BE2C (cell line): ENCODE measurements at regions not wholly inside any gene's neighbourhood (a gene's known extent, or its start where the extent isn't known, plus 50 kb on each side); places are given as distances from the start of the nearest gene placed in this dataset.

Experiments used
- DNase-seq: peaks from one replicate; pipeline ENCODE4 v3.0.0-alpha.2; 2020
- H3K27me3 ChIP-seq: fragments of 250-450 bp; sonication (Bioruptor Pico); 2 replicates; pipeline ENCODE4 v1.5.1; 2020; ENCODE audit warnings: mild to moderate bottlenecking
- H3K36me3 ChIP-seq: fragments of 250-450 bp; sonication (Bioruptor Pico); 2 replicates; pipeline ENCODE4 v1.5.1; 2020; ENCODE audit warnings: mild to moderate bottlenecking
- H3K4me1 ChIP-seq: fragments of 250-450 bp; sonication (Bioruptor Pico); 2 replicates; pipeline ENCODE4 v1.5.1; 2020
- H3K4me3 ChIP-seq: 2 replicates; pipeline ENCODE4 v1.5.1; 2011; ENCODE audit warnings: low read depth, low read length
- H3K9me3 ChIP-seq: fragments of 250-450 bp; sonication (Bioruptor Pico); 2 replicates; pipeline ENCODE4 v1.5.1; 2020
- TF ChIP-seq, protein P1 (sequence below): IDR thresholded peaks from 2 replicates; pipeline ENCODE4 v1.5.1; 2012; ENCODE audit warnings: mild to moderate bottlenecking, low read depth, low read length

DNA sequence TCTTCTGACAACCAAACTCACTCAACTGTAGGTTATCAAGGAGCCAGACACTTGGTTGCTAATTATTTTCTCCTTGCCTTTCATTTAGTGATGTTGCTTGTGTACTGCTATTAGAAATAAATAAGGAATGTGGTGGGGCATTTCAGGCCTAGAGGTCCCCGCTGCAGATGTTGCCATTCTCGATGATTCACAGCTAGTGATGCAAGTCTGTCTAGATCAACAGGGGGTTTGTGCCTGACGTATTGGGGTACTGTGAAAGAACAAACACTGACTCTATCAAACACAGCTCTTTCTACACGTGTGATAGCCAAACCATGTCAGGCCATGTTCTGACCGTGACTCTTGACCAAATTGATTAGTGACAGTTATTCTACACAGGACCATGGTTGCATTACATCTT is 144.7 kb downstream of the OSTF1 start:
- Histone ChIP-seq H3K9me3 (no peaks in the 10 kb centered on the region), H3K27me3 (no peaks in the 10 kb centered on the region), H3K36me3 (no peaks in the 10 kb centered on the region), H3K4me3 (no peak overlapping the region), H3K4me1 (no peaks in the 10 kb centered on the region)
- DNase-seq, result no peak
- TF ChIP-seq, protein P1, sequence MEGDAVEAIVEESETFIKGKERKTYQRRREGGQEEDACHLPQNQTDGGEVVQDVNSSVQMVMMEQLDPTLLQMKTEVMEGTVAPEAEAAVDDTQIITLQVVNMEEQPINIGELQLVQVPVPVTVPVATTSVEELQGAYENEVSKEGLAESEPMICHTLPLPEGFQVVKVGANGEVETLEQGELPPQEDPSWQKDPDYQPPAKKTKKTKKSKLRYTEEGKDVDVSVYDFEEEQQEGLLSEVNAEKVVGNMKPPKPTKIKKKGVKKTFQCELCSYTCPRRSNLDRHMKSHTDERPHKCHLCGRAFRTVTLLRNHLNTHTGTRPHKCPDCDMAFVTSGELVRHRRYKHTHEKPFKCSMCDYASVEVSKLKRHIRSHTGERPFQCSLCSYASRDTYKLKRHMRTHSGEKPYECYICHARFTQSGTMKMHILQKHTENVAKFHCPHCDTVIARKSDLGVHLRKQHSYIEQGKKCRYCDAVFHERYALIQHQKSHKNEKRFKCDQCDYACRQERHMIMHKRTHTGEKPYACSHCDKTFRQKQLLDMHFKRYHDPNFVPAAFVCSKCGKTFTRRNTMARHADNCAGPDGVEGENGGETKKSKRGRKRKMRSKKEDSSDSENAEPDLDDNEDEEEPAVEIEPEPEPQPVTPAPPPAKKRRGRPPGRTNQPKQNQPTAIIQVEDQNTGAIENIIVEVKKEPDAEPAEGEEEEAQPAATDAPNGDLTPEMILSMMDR, result no peak

DNA sequence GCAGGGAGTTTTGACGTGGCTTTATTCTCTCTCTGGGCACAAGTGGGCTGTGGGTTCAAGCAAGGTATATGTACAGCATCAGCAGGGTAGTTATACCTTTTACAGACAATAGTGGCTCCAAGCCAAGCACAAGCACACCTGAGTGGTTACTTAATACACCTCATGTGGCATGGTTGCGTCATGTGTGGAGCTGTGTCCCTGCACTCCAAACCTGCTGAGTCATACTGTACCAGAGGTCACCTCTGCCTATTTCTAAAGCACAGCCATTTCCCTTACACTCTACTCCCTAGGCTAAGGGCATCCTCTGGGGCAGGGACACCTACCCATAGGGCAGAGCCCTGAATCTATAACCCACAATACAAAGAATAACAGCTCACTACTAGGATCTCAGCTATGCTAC is 147.3 kb downstream of the OSTF1 start:
- TF ChIP-seq, protein P1, result no peak
- Histone ChIP-seq H3K9me3 (no peaks in the 10 kb centered on the region), H3K27me3 (no peaks in the 10 kb centered on the region), H3K4me1 (no peaks in the 10 kb centered on the region), H3K36me3 (no peaks in the 10 kb centered on the region), H3K4me3 (no peak overlapping the region)
- no peak for DNase-seq

DNA sequence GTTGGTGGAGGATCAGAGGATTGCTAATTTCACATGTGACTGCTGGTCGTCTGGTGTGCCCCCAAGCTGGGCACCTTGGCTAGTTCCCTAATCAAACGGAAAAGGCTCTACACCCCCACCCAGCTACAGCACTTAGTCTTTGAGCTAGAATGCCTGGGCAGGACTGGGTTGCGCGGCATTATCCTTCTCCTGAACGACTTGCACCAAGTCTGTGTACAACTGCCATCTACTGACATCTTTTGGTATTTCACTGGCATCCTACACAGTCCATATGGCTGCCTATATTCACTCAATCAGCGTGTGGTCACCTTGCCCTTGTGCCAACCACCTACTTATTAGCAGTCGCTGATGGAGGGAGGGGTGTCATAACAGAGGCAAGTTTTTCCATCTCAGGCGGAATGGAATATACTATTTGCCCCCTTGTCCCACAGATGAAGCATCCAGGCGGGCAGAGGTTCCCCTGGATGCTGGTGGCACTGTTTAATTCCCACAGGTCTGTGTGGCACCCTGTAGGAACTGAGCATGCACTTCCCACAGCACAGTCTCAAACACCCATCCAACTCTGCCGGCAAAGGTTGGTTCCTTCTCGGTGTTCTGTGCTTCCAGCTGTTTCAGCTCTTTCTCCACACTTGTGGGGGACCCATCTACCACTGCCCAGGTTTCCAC is 150.1 kb downstream of the OSTF1 start:
- Histone ChIP-seq H3K9me3 (no peaks in the 10 kb centered on the region), H3K36me3 (no peaks in the 10 kb centered on the region), H3K27me3 (no peaks in the 10 kb centered on the region), H3K4me1 (no peaks in the 10 kb centered on the region), H3K4me3 (no peak overlapping the region)
- TF ChIP-seq, protein P1, result peak; percentile 67
- peak; percentile 58 for DNase-seq

DNA sequence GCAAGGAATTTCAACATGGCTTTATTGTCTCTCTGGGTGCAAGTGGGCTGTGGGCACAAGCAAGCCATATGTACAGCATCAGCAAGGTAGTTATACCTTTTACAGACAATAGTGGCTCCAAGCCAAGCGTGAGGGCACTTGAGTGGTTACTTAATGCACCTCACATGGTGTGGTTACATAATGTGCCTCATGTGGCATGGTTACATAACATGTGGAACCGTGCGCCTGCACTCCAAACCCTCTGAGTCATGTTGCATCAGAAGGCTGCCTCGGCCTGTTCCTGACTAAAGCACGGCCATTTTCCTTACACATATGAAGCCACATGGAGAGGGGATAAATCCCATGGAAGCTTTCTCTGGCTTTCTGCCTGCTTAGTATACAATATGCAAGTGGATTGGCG is 150.9 kb downstream of the OSTF1 start:
- TF ChIP-seq, protein P1, result no peak
- H3K9me3 ChIP-seq, result no peaks in the 10 kb centered on the region
- no peak overlapping the region for H3K4me3 ChIP-seq
- no peaks in the 10 kb centered on the region for H3K36me3 ChIP-seq
- DNase-seq, result peak; percentile 13
- H3K4me1 ChIP-seq, result no peaks in the 10 kb centered on the region
- no peaks in the 10 kb centered on the region for H3K27me3 ChIP-seq

DNA sequence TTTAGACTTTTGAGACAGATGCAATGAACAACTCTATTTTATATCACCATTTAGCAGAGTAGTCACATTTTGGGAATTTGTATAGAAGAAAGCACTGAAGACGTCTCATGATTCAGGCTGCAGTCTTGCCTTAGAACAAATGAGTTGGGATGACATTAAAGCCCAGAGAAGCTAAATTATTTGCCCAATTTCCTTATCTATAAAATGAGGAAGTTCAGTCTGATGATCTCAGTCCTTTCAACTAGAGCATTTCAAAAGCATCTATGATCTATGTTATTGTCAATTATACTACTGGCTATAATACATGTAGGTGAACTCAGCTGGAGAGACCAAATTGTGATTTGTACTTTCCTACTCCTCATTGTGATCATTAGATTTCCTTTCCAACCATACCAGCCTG is 154.1 kb downstream of the OSTF1 start:
- Histone ChIP-seq H3K4me3 (no peak overlapping the region), H3K4me1 (no peaks in the 10 kb centered on the region), H3K27me3 (no peaks in the 10 kb centered on the region), H3K36me3 (no peaks in the 10 kb centered on the region), H3K9me3 (no peaks in the 10 kb centered on the region)
- no peak for DNase-seq
- TF ChIP-seq, protein P1, result no peak

DNA sequence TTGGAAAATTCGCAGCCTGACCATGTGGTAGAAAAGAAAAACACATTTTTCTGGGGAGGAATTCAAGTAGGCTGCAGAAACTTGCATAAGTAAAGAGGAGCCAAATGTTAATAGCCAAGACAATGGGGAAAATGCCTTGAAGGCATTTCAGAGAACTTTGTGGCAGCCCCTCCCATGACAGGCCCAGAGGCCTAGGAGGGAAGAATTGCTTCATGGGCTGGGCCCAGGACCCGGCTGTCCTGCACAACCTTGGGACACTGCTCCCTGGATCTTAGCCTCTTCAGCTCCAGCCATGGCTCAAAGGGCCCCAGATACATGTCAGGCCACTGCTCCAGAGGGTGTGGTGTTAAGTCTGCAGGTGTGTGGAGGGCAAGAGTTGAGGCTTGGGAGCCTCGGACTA is 158.6 kb downstream of the OSTF1 start:
- Histone ChIP-seq H3K4me3 (no peak overlapping the region), H3K9me3 (no peaks in the 10 kb centered on the region), H3K4me1 (no peaks in the 10 kb centered on the region), H3K36me3 (no peaks in the 10 kb centered on the region), H3K27me3 (no peaks in the 10 kb centered on the region)
- TF ChIP-seq, protein P1, result no peak
- no peak for DNase-seq
